Kidney epithelial cell (primary cell): ENCODE measurements at regions not wholly inside any gene's neighbourhood (a gene's known extent, or its start where the extent isn't known, plus 50 kb on each side); places are given as distances from the start of the nearest gene placed in this dataset.
"Not testable (repeated sequence)": the region's sequence is repeated elsewhere in the genome, so short reads cannot be mapped to it uniquely, and the experiment has no call there.

Source experiments
- DNase-seq: peaks from one replicate; pipeline ENCODE4 v3.0.0-alpha.2; 2010; ENCODE audit warnings: low read depth
- H3K27me3 ChIP-seq: 2 replicates; pipeline ENCODE4 v1.6.0; 2011; ENCODE audit warnings: low read length; ENCODE audit not compliant: control insufficient read depth, insufficient read depth
- H3K36me3 ChIP-seq: 2 replicates; pipeline ENCODE4 v1.5.1; 2011; ENCODE audit warnings: low read length; ENCODE audit not compliant: control insufficient read depth, insufficient read depth
- H3K4me3 ChIP-seq: 2 replicates; pipeline ENCODE4 v1.5.1; 2011; ENCODE audit warnings: low read depth, mild to moderate bottlenecking, control low read depth, low read length
- CTCF ChIP-seq: IDR thresholded peaks from 2 replicates; pipeline ENCODE4 v1.5.1; 2011; ENCODE audit warnings: mild to moderate bottlenecking, moderate library complexity, low read length, control low read depth, inconsistent platforms; ENCODE audit not compliant: insufficient read depth, poor library complexity, severe bottlenecking

GRCh38 chr6:100296810-100297544, 167.7 kb downstream of the SIM1 start:
- Histone ChIP-seq H3K36me3 (no peaks in the 10 kb centered on the region), H3K4me3 (no peak overlapping the region), H3K27me3 (no peaks in the 10 kb centered on the region)
- DNase-seq: peak; percentile 44
- TF ChIP-seq CTCF: no peak

GRCh38 chr6:100295172-100295571, 169.5 kb downstream of the SIM1 start:
- H3K4me3 ChIP-seq, H3K36me3 ChIP-seq, H3K27me3 ChIP-seq, DNase-seq: not testable (repeated sequence)

- Histone ChIP-seq H3K36me3 (no peaks in the 10 kb centered on the region), H3K4me3 (no peak overlapping the region), H3K27me3 (no peaks in the 10 kb centered on the region)
- no peak for TF ChIP-seq CTCF
- DNase-seq: no peak
Measured at GRCh38 chr6:100289285-100289684, 175.4 kb downstream of the SIM1 start.

- no peaks in the 10 kb centered on the region for H3K27me3 ChIP-seq
- DNase-seq: no peak
Measured at GRCh38 chr6:100288311-100288710, 176.4 kb downstream of the SIM1 start.

GRCh38 chr6:100283285-100283684, 181.4 kb downstream of the SIM1 start:
- H3K27me3 ChIP-seq: no peaks in the 10 kb centered on the region

More at GRCh38 chr6:100288311-100288710, 176.4 kb downstream of the SIM1 start:
- no peak overlapping the region for H3K4me3 ChIP-seq
- TF ChIP-seq CTCF: no peak
- H3K36me3 ChIP-seq: no peaks in the 10 kb centered on the region

GRCh38 chr6:100281471-100281901, 183.2 kb downstream of the SIM1 start:
- H3K4me3 ChIP-seq: peak overlapping the region; percentile 21

More at GRCh38 chr6:100283285-100283684, 181.4 kb downstream of the SIM1 start:
- peak; percentile 58 for DNase-seq
- H3K36me3 ChIP-seq: no peaks in the 10 kb centered on the region
- no peak for TF ChIP-seq CTCF
- no peak overlapping the region for H3K4me3 ChIP-seq

More at GRCh38 chr6:100281471-100281901, 183.2 kb downstream of the SIM1 start:
- Histone ChIP-seq H3K36me3 (no peaks in the 10 kb centered on the region), H3K27me3 (no peaks in the 10 kb centered on the region)
- TF ChIP-seq CTCF: no peak
- DNase-seq: no peak
